IMR-90 (cell line): ENCODE measurements at regions not wholly inside any gene's neighbourhood (a gene's known extent, or its start where the extent isn't known, plus 50 kb on each side); places are given as distances from the start of the nearest gene placed in this dataset.

Experiments
- CHD1 ChIP-seq: IDR thresholded peaks from 2 replicates; pipeline ENCODE4 v1.6.1; 2012; ENCODE audit warnings: low read depth, low read length, improper control_type of control experiment
- POLR2A ChIP-seq: IDR thresholded peaks from 2 replicates; pipeline ENCODE4 v1.6.1; 2012; ENCODE audit warnings: mild to moderate bottlenecking, low read depth, low read length
- RAD21 ChIP-seq: IDR thresholded peaks from 2 replicates; pipeline ENCODE4 v1.6.1; 2012; ENCODE audit warnings: low read length, improper control_type of control experiment
- RFX5 ChIP-seq: IDR thresholded peaks from 2 replicates; pipeline ENCODE4 v1.8.0; 2012; ENCODE audit warnings: low read depth, mild to moderate bottlenecking, low read length, moderate library complexity
- TF ChIP-seq, protein P1 (sequence below): conservative IDR thresholded peaks from 2 replicates; pipeline ENCODE4 v1.5.1; 2012; ENCODE audit warnings: mild to moderate bottlenecking, low read depth, low read length, improper control_type of control experiment
- TF ChIP-seq, protein P2 (sequence below): fragments of 150-350 bp; IDR thresholded peaks from 2 replicates; pipeline ENCODE4 v1.6.1; 2017; ENCODE audit warnings: mild to moderate bottlenecking, antibody characterized with exemption, low read length, low read depth

DNA sequence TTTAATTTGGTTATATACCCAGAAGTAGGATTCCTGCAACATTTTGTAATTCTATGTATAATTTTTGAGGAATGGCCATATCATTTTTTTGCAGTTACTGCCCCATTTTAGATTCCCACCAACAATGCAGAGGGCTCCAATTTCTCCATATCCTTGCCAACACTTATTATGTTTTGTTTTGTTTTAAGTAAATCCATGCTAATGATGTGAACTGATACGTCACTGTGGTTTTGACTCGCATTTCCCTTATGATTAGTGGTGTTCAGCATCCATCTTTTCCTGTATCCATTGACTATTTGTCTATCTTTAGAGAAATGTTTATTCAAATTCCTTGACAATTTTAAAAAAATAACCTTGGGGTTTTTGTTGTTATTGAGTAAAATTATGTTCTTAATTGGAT is 826.4 kb downstream of the CDH11 start:
- no peak for TF ChIP-seq POLR2A
- TF ChIP-seq, protein P1, sequence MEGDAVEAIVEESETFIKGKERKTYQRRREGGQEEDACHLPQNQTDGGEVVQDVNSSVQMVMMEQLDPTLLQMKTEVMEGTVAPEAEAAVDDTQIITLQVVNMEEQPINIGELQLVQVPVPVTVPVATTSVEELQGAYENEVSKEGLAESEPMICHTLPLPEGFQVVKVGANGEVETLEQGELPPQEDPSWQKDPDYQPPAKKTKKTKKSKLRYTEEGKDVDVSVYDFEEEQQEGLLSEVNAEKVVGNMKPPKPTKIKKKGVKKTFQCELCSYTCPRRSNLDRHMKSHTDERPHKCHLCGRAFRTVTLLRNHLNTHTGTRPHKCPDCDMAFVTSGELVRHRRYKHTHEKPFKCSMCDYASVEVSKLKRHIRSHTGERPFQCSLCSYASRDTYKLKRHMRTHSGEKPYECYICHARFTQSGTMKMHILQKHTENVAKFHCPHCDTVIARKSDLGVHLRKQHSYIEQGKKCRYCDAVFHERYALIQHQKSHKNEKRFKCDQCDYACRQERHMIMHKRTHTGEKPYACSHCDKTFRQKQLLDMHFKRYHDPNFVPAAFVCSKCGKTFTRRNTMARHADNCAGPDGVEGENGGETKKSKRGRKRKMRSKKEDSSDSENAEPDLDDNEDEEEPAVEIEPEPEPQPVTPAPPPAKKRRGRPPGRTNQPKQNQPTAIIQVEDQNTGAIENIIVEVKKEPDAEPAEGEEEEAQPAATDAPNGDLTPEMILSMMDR, result no peak
- TF ChIP-seq CHD1, result no peak
- TF ChIP-seq, protein P2, sequence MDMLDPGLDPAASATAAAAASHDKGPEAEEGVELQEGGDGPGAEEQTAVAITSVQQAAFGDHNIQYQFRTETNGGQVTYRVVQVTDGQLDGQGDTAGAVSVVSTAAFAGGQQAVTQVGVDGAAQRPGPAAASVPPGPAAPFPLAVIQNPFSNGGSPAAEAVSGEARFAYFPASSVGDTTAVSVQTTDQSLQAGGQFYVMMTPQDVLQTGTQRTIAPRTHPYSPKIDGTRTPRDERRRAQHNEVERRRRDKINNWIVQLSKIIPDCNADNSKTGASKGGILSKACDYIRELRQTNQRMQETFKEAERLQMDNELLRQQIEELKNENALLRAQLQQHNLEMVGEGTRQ, result no peak
- no peak for TF ChIP-seq RFX5
- TF ChIP-seq RAD21, result no peak
